ACC112 (cell line): ENCODE measurements at regions not wholly inside any gene's neighbourhood (a gene's known extent, or its start where the extent isn't known, plus 50 kb on each side); places are given as distances from the start of the nearest gene placed in this dataset.

Experiments used
- H2AFZ ChIP-seq: fragments of 200-600 bp; sonication (generic); one replicate; pipeline ENCODE4 v1.6.0; 2017; ENCODE audit warnings: antibody characterized with exemption, low read length; ENCODE audit not compliant: unreplicated experiment
- H3K27ac ChIP-seq: fragments of 200-600 bp; sonication (generic); 2 replicates; pipeline ENCODE4 v1.5.1; 2014; ENCODE audit warnings: low read depth, mild to moderate bottlenecking, antibody characterized with exemption, low read length, moderate library complexity
- H3K27me3 ChIP-seq: fragments of 200-600 bp; sonication (generic); 2 replicates; pipeline ENCODE4 v1.6.1; 2014; ENCODE audit warnings: mild to moderate bottlenecking, antibody characterized with exemption, low read length, moderate library complexity, mixed read lengths; ENCODE audit not compliant: insufficient read depth
- H3K36me3 ChIP-seq: fragments of 200-600 bp; sonication (generic); 2 replicates; pipeline ENCODE4 v1.6.1; 2016; ENCODE audit warnings: mild to moderate bottlenecking, antibody characterized with exemption, low read length, moderate library complexity, mixed read lengths; ENCODE audit not compliant: insufficient read depth
- H3K4me1 ChIP-seq: fragments of 200-600 bp; sonication (generic); one replicate; pipeline ENCODE4 v1.6.1; 2016; ENCODE audit warnings: low read length, mixed read lengths; ENCODE audit not compliant: insufficient read depth, unreplicated experiment, control insufficient read depth
- H3K4me3 ChIP-seq: fragments of 200-600 bp; sonication (generic); 2 replicates; pipeline ENCODE4 v1.5.1; 2014; ENCODE audit warnings: mild to moderate bottlenecking, low read depth, low read length
- H3K79me2 ChIP-seq: fragments of 200-600 bp; sonication (generic); one replicate; pipeline ENCODE4 v1.6.0; 2016; ENCODE audit warnings: low read length; ENCODE audit not compliant: control insufficient read depth, unreplicated experiment, insufficient read depth

GRCh38 chr13:48843630-48844380, 131.9 kb upstream of the FNDC3A start:
- Histone ChIP-seq H3K4me1 (peaks cover 4% of the 10 kb centered on the region), H3K4me3 (no peak overlapping the region), H3K27me3 (no peaks in the 10 kb centered on the region), H3K79me2 (no peaks in the 10 kb centered on the region), H2AFZ (no peak overlapping the region), H3K27ac (no peak overlapping the region), H3K36me3 (no peaks in the 10 kb centered on the region)

GRCh38 chr13:48844676-48845075, 131.0 kb upstream of the FNDC3A start:
- Histone ChIP-seq H3K4me3 (no peak overlapping the region), H3K27me3 (no peaks in the 10 kb centered on the region), H3K79me2 (no peaks in the 10 kb centered on the region), H3K4me1 (peaks cover 4% of the 10 kb centered on the region), H3K36me3 (no peaks in the 10 kb centered on the region), H3K27ac (no peak overlapping the region), H2AFZ (no peak overlapping the region)

- no peak overlapping the region for H2AFZ ChIP-seq
- H3K79me2 ChIP-seq: no peaks in the 10 kb centered on the region
Observed at GRCh38 chr13:48849515-48849914, 126.2 kb upstream of the FNDC3A start.

GRCh38 chr13:48851707-48852106, 124.0 kb upstream of the FNDC3A start:
- Histone ChIP-seq H3K4me1 (peaks cover 9% of the 10 kb centered on the region), H2AFZ (no peak overlapping the region), H3K27me3 (no peaks in the 10 kb centered on the region), H3K4me3 (no peak overlapping the region), H3K36me3 (no peaks in the 10 kb centered on the region), H3K79me2 (no peaks in the 10 kb centered on the region), H3K27ac (no peak overlapping the region)

More at GRCh38 chr13:48849515-48849914, 126.2 kb upstream of the FNDC3A start:
- no peak overlapping the region for H3K4me3 ChIP-seq
- no peaks in the 10 kb centered on the region for H3K36me3 ChIP-seq
- peaks cover 9% of the 10 kb centered on the region for H3K4me1 ChIP-seq
- no peak overlapping the region for H3K27ac ChIP-seq
- no peaks in the 10 kb centered on the region for H3K27me3 ChIP-seq

GRCh38 chr13:48852911-48853727, 122.6 kb upstream of the FNDC3A start:
- no peaks in the 10 kb centered on the region for H3K36me3 ChIP-seq
- peaks cover 9% of the 10 kb centered on the region for H3K4me1 ChIP-seq
- no peaks in the 10 kb centered on the region for H3K79me2 ChIP-seq
- H3K27me3 ChIP-seq: no peaks in the 10 kb centered on the region
- no peak overlapping the region for H2AFZ ChIP-seq
- H3K4me3 ChIP-seq: no peak overlapping the region
- H3K27ac ChIP-seq: no peak overlapping the region

GRCh38 chr13:48853728-48854102, 122.0 kb upstream of the FNDC3A start:
- no peaks in the 10 kb centered on the region for H3K79me2 ChIP-seq
- no peak overlapping the region for H3K27ac ChIP-seq
- peaks cover 9% of the 10 kb centered on the region for H3K4me1 ChIP-seq
- no peak overlapping the region for H3K4me3 ChIP-seq
- no peaks in the 10 kb centered on the region for H3K36me3 ChIP-seq
- H3K27me3 ChIP-seq: no peaks in the 10 kb centered on the region
- H2AFZ ChIP-seq: no peak overlapping the region

- no peaks in the 10 kb centered on the region for H3K36me3 ChIP-seq
- no peak overlapping the region for H2AFZ ChIP-seq
- peaks cover 9% of the 10 kb centered on the region for H3K4me1 ChIP-seq
- H3K27ac ChIP-seq: no peak overlapping the region
- H3K4me3 ChIP-seq: no peak overlapping the region
- no peaks in the 10 kb centered on the region for H3K79me2 ChIP-seq
- no peaks in the 10 kb centered on the region for H3K27me3 ChIP-seq
Observed at GRCh38 chr13:48857576-48857975, 118.1 kb upstream of the FNDC3A start.

GRCh38 chr13:48858122-48858902, 117.4 kb upstream of the FNDC3A start:
- H3K36me3 ChIP-seq: no peaks in the 10 kb centered on the region
- H3K4me3 ChIP-seq: no peak overlapping the region
- H3K79me2 ChIP-seq: no peaks in the 10 kb centered on the region
- no peaks in the 10 kb centered on the region for H3K27me3 ChIP-seq
- H3K27ac ChIP-seq: no peak overlapping the region
- peaks cover 7% of the 10 kb centered on the region for H3K4me1 ChIP-seq
- H2AFZ ChIP-seq: no peak overlapping the region

GRCh38 chr13:48859272-48860105, 116.2 kb upstream of the FNDC3A start:
- Histone ChIP-seq H3K4me3 (no peak overlapping the region), H2AFZ (peak overlapping the region; percentile 3), H3K27me3 (no peaks in the 10 kb centered on the region), H3K79me2 (no peaks in the 10 kb centered on the region), H3K4me1 (no peaks in the 10 kb centered on the region), H3K27ac (no peak overlapping the region), H3K36me3 (no peaks in the 10 kb centered on the region)

GRCh38 chr13:48860364-48860763, 115.3 kb upstream of the FNDC3A start:
- H3K4me3 ChIP-seq: no peak overlapping the region
- H3K4me1 ChIP-seq: no peaks in the 10 kb centered on the region
- no peaks in the 10 kb centered on the region for H3K36me3 ChIP-seq
- H2AFZ ChIP-seq: no peak overlapping the region
- H3K79me2 ChIP-seq: no peaks in the 10 kb centered on the region
- no peak overlapping the region for H3K27ac ChIP-seq
- no peaks in the 10 kb centered on the region for H3K27me3 ChIP-seq
